ENCODE measurements at regions not wholly inside any gene's neighbourhood (a gene's known extent, or its start where the extent isn't known, plus 50 kb on each side); places are given as distances from the start of the nearest gene placed in this dataset.

DNA sequence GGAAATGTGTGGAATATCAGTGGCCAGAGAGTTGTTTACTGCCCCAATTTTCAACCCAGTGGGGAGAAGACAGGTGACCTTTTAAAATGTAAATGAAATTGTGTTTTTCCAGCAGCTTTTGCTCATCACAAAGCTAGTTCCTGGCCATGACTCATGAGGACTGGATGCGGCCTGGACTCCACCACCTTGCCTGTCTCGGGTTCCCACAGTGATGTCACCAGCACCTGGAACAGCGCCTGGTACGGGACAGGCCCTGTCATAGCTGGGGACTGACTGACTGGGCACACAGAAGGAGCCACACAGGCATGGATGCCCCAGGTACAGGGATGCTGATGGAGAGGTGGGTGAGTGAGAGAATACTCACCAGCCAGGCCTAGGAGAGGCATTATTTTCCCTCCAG, 277.1 kb downstream of the AJAP1 start:
- no peak for DNase-seq

- DNase-seq = no peak
These were observed 273.8 kb downstream of the AJAP1 start for GRCh38 chr1:4928186-4928585.

GRCh38 chr1:4924356-4924755, 269.9 kb downstream of the AJAP1 start:
- no peak for DNase-seq

DNA sequence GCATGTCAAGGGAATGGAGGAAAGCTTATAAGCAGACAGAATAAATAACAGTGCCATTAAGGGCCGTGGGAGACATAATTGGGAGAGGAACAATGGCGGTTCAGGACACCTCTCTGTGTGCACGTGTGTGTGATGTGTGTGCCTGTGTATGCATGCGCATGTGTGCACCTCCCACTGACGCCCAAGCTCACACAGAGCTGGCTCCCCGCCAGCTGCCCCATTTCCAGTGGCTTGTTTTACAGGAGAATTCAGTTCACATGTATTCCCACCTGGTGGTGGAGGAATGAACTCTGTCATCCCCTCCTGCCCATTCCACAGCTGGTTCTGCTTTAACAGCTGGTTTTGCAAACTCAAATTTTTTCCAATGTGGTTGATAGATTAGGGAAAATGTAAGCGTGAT, 262.2 kb downstream of the AJAP1 start:
- no peak for DNase-seq

GRCh38 chr1:4915154-4915553, 260.7 kb downstream of the AJAP1 start:
- no peak for DNase-seq

DNA sequence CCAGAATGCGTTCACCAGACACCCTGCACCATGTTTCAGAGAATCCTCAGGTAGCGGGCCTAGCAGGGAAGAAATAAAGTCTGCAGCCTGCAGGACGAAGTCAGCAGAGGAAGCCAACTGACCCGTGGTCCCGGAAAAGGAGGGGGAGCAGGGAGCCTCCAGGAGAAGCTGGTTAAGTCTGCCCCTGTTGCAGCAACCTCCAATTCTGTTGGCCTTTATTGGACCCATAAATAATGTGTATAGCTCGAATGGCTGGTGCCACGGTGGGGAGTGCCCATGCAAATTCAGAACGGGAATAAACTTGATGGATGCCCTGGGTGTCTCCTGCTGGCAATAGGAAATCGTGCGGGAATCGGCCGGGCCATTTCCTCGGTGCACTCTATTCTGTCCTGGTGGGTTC, 254.1 kb downstream of the AJAP1 start:
- DNase-seq = no peak

GRCh38 chr1:4894566-4894965, 240.2 kb downstream of the AJAP1 start:
- no peak for DNase-seq

DNA sequence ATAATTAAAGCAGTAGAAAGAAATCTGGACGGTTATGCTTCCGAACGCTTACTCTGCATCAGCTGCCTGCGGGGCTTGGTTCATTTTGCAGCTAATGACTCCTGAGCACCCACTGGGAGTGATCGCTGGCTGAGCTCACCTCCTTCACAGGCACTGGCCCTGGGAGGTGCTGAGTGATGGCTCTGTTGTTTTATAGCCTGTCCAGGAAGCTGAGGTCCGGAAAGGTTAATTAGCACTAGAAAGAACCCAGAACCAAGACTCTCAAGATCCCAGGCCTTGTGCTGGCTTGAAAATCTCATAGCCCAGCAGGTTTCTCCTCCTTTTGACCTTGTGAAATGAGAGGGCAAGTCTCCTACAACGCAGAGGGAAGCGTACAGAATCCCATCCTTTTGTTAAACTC, 226.2 kb downstream of the AJAP1 start:
- DNase-seq = no peak

DNA sequence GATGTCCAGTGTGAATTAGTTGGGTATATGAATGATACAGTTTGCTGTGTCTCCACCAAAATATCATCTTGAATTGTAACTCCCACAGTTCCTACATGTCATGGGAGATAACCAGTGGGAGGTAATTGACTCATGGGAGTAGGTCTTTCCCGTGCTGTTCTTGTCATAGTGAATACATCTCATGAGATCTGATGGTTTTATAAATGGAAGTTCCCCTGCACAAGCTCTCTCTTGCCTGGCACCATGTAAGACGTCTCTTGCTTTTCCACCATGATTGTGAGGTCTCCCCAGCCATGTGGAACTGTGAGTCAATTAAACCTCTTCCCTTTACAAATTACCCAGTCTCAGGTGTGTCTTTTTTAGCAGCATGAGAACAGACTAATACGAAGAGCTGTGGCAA, 223.0 kb downstream of the AJAP1 start:
- DNase-seq = no peak

- no peak for DNase-seq
These were observed 217.0 kb downstream of the AJAP1 start for GRCh38 chr1:4871373-4871772.

DNA sequence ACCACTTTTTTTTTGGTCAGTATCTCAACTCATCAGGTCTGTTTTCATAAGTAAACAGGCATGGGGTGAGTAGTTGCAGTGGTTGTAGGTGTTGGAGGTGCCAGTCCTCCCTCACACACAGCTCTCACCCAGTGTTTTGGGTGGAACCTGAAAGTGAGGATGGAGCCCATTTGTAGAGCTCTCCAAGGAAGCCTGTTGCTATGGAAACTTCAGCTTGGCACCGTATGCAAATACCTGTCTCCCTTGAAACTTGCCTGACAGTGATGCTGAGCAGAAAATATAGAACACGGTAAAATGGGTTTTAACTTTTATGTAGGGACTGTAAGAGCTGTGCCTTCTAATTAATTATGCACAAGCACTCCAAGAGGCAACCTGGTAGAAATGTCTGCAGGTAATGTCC, 214.1 kb downstream of the AJAP1 start:
- no peak for DNase-seq

DNA sequence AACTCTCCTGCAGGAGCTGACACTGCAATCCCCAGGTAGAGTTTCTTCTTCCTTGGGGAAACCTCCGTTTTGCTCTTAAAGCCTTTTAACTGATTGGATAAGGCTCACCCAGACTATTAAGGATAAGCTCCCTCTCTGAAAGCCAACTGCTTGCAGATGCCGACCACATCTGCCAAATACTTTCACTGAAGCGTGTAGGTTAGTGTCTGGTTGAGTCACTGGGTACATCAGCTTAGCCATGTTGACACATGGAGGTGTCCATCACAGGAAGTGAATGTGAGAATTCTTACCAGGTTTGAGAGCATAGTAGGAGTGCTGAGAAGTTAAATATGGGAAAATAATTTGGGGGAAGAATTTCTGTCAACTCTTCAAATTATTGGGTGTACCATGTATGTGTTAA, 202.0 kb downstream of the AJAP1 start:
- no peak for DNase-seq

DNA sequence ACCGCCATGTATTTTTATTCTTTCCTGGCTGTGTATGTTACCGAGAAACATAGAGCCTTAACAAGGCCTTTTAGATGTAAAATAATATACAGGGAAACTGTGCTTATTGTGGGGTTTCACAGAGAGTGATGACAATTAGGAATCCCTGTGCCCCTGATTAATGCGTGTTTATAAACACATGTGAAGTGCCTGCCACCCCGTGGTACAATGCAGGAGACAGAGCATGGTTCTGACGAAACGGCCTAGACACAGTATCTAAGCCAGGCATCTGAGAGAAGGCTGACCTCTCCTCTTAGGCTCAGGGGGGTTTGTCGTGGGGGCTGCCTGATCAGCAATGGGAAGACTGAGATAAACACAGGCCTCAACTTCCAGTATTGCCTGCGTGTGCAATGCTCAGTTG, 200.0 kb downstream of the AJAP1 start:
- no peak for DNase-seq

- no peak for DNase-seq
These were observed 199.5 kb downstream of the AJAP1 start for GRCh38 chr1:4853904-4854303.

DNA sequence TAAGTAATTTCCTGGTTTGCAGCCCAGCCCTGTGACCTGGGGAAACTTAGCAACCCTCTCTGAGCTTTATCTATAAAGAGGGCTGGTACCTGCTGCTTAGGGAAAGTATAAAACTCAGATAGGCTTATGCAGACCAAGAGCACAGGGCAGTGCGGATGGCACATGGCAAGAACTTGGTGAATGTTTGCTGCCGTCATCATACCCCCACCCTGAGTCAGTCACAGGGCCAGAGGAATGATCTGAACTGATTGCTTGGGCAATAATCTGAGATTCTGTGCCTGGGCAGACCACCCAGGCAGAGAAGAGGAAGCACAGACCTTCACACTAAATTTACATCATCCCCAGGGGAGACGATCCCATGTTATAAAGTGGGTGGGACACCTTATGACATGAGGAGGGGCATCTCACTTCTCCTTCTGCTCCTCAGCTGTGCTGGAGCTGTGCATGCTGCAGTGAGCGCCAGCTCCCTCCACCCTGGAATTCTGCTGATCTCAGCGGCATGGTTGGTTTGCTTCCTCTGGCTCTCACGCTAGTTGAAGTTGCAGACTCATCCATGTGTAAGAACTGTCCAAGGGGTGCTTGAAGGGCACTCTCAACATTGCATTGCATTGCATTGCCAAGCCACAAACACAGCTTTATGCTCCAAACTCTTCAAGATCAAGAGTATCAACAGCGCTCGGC, 197.1 kb downstream of the AJAP1 start:
- DNase-seq = no peak

- no peak for DNase-seq
These were observed 194.0 kb downstream of the AJAP1 start for GRCh38 chr1:4848431-4848830.

- no peak for DNase-seq
These were observed 193.3 kb downstream of the AJAP1 start for GRCh38 chr1:4847711-4848110.

Measured in activated naive CD4-positive, alpha-beta T cell treated with anti-CD3 and anti-CD28 coated beads, Interleukin-2, amount 50 U/mL, for 16 hours (primary cell).